Sigmoid colon (tissue), 4 donors: ENCODE measurements at regions not wholly inside any gene's neighbourhood (a gene's known extent, or its start where the extent isn't known, plus 50 kb on each side); places are given as distances from the start of the nearest gene placed in this dataset.

Experiments
- CTCF ChIP-seq, 4 experiments: fragments of 450-650 bp in 3 of 4; fragments of 200-600 bp in 1 of 4; IDR thresholded peaks; one replicate each; pipeline ENCODE4 v1.5.1; 2016 to 2019; ENCODE audit warnings: antibody characterized with exemption in 4 of 4, mild to moderate bottlenecking in 3 of 4, moderate library complexity in 2 of 4
- POLR2A ChIP-seq, 2 donors: fragments of 450-650 bp; IDR thresholded peaks; one replicate each; pipeline ENCODE4 v1.6.1; 2016; ENCODE audit warnings: antibody characterized with exemption in 2 of 2, mild to moderate bottlenecking in 2 of 2, moderate library complexity in 2 of 2
- POLR2AphosphoS5 ChIP-seq, 4 donors: sonication (generic); formaldehyde crosslinking; IDR thresholded peaks; one replicate each; pipeline ENCODE4 v1.6.1; 2017; ENCODE audit warnings: antibody characterized with exemption in 4 of 4

GRCh38 chr17:69744512-69745070 lies 330.1 kb downstream of the MAP2K6 start:
- TF ChIP-seq CTCF (IDR thresholded peaks at IDR 0.05) (no peak), POLR2A (IDR thresholded peaks at IDR 0.05) (no peak), POLR2AphosphoS5 (IDR thresholded peaks at IDR 0.05) (no peak)
